ENCODE measurements at regions not wholly inside any gene's neighbourhood (a gene's known extent, or its start where the extent isn't known, plus 50 kb on each side); places are given as distances from the start of the nearest gene placed in this dataset.

- no peak for TF ChIP-seq CTCF (IDR thresholded peaks at IDR 0.05)
- no peak for TF ChIP-seq POLR2A (IDR thresholded peaks at IDR 0.05)
Measured at GRCh38 chr7:41785265-41785664, 82.4 kb upstream of the INHBA start.

Measured in gastroesophageal sphincter (tissue), 3 donors.